ENCODE measurements at regions not wholly inside any gene's neighbourhood (a gene's known extent, or its start where the extent isn't known, plus 50 kb on each side); places are given as distances from the start of the nearest gene placed in this dataset.

DNA sequence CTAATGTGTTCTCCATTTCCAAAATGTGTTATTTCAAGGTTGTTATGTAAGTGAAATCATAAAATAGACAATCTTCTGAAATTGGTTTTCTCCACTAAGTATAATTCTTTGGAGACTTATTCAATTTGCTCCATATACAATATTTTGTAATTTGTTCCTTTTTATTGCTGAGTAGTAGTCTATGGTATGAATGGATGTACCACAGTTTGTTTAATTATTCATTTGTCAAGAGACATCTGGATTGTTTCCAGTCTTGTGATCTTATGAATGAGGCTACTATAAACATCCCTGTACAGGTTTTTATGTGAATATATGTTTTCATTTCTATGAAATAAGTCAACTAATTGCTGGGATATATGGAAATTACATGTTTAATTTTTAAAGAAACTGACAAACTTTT is 652.6 kb upstream of the PLXNA2 start:
- DNase-seq (ENCODE audit: low spot score), result no peak

DNA sequence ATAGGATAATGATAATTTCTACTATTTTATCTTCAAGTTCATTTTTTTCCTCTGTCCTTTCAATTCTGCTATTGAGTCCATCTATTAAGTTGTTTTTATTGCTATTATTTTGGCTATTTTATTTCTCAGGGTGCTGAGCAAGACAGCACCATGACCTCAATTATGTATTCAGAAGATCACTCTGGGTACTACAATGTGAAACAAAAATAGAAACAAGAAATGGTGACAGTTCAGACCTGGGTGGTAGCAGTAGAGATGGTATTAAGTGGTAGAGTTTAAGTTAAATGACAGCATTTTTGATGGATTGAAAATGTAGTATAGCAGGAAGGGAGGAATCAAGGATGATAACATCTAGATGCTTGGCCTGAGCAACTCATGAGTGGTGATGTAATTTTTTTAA is 655.3 kb upstream of the PLXNA2 start:
- DNase-seq (ENCODE audit: low spot score), result no peak

GRCh38 chr1:208903251-208903905 is 659.2 kb upstream of the PLXNA2 start:
- no peak for DNase-seq (ENCODE audit: low spot score)

- no peak for DNase-seq (ENCODE audit: low spot score)
These were observed 663.6 kb upstream of the PLXNA2 start for GRCh38 chr1:208907790-208908189.

GRCh38 chr1:208909011-208909984 is 665.1 kb upstream of the PLXNA2 start:
- no peak for DNase-seq (ENCODE audit: low spot score)

GRCh38 chr1:208910161-208910560 is 666.0 kb upstream of the PLXNA2 start:
- no peak for DNase-seq (ENCODE audit: low spot score)

GRCh38 chr1:208917281-208917680 is 666.2 kb upstream of the CAMK1G start:
- DNase-seq (ENCODE audit: low spot score), result no peak

DNA sequence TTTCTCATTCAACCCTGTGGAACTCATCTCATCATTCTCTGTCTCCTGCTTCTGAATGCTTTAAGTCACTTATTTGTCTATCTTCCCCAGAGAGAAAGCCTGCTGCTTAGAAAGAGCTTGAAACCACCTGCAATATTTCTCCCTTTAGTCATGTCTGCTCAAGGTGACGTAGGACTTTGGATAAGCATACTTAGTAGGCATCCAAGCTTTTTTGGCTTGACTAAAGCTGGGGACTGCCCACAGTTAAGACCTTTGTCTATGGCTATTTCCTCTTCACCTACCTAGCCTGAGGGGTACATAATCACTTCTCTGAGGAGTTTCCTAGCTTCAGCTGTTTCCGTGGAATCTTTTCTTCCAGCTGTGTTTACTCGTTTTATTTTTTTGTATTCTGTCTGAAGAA is 665.8 kb upstream of the CAMK1G start:
- no peak for DNase-seq (ENCODE audit: low spot score)

DNA sequence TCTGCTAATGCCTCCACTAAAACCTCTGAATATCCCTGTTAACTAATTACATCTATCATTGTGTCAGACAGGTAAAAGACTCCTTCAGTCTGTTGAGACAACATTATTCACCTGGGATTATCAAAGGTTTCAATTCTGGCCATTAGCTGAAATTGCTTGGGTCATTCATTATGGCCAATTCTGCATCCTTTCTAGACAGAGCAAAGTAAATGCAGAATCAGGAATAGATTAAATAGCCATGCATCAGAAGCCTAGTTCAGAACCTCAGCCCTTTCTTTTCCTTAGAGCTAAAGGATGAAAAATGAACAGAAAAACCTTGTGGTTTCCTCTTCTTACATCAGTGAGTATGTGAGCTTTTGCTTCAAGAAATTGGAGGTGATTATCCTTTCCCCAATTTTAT is 665.4 kb upstream of the CAMK1G start:
- DNase-seq (ENCODE audit: low spot score), result no peak

GRCh38 chr1:208919371-208919770 is 664.1 kb upstream of the CAMK1G start:
- no peak for DNase-seq (ENCODE audit: low spot score)

DNA sequence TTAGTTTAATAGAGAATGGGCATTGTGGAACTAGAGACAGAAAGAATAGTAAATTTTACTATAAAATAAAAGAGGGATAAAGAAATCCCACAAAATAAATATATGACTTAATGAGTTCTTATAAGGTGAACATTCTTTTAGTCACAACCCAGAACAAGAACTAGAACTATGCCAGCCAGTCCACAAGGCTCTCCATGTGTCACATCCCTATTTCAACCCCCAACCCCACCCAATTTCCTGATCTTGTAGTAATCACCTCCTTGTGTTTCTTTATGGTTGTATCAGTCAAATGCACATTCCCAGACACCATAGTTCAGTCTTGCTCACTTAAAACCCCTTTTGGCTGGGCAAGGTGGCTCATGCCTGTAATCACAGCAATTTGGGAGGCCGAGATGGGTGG is 662.3 kb upstream of the CAMK1G start:
- DNase-seq (ENCODE audit: low spot score), result no peak

DNA sequence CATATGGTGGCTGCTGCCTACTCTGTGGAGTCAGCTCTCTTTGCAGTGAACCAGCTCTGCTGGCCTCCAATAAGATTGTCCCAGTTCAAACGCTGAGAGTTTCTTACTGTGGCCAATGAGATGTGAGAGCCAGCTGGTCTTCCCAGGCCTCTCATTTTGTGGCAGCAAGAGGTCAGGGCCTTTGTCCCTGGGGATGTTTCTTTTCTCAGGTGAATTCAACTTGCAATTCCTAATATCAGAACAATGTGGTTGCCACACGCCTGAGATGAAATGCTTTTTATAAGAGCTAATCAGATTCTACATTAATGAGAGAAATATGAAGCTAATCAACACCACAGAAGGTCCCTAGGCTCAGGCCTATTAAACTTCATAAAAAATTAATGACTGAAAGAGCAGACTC is 660.1 kb upstream of the CAMK1G start:
- DNase-seq (ENCODE audit: low spot score), result no peak

- no peak for DNase-seq (ENCODE audit: low spot score)
These were observed 659.4 kb upstream of the CAMK1G start for GRCh38 chr1:208923946-208924720.

- DNase-seq (ENCODE audit: low spot score), result no peak
These were observed 658.6 kb upstream of the CAMK1G start for GRCh38 chr1:208924928-208925327.

GRCh38 chr1:208928349-208929010 is 655.0 kb upstream of the CAMK1G start:
- no peak for DNase-seq (ENCODE audit: low spot score)

DNA sequence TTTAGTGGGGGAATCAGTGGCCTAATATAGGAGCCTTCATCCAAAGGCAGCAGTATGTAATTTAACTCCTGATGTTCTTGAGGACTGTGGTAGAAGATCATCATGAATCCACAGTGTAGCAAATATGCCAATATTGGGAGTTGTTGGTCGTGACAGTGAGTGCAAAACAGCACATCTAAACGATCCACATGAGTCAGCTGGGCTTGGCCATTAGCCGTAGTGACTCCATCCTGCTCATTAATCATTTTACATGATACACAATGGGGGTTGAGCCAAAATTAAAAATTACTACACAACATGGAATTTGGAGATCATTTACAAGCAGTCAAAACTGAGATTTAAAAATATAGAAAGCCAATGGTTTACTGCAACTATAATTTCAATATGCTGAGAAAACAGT is 653.9 kb upstream of the CAMK1G start:
- DNase-seq (ENCODE audit: low spot score), result no peak

GRCh38 chr1:208931936-208932335 is 651.6 kb upstream of the CAMK1G start:
- no peak for DNase-seq (ENCODE audit: low spot score)

DNA sequence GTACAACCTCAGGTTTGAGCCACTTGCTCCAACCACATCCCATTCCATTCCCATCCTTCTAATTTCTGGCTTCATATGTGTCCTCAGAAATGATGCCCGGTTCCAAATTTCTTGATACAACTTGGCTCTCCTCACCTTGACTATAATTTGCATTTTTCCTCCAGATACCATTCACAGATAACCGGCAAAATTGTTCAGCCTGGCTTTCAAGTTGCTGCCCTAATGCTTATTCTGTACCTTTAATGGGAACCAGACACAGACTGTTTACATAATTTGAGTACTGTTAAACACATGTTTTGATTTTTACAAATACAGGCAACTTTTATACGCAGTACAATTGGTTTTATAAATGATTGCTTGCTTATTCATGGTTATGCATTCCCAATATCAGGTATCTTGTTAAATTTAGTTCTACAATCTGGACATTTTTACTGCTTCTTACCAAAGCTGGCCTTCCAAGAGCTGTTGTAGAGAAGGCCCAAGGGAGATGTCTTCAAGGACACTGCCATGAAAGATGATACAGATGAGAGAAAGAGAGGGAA is 649.5 kb upstream of the CAMK1G start:
- peak; percentile 34 for DNase-seq (ENCODE audit: low spot score)

- DNase-seq (ENCODE audit: low spot score), result no peak
These were observed 648.6 kb upstream of the CAMK1G start for GRCh38 chr1:208934933-208935332.

GRCh38 chr1:208935517-208936187 is 647.9 kb upstream of the CAMK1G start:
- DNase-seq (ENCODE audit: low spot score), result peak; percentile 11

Measured in SK-N-DZ (cell line).